ENCODE measurements at regions not wholly inside any gene's neighbourhood (a gene's known extent, or its start where the extent isn't known, plus 50 kb on each side); places are given as distances from the start of the nearest gene placed in this dataset.

GRCh38 chr2:37561615-37562569 lies 109.5 kb downstream of the CDC42EP3 start (continued):
- TF ChIP-seq NFIX (CRISPR knock-in tag; IDR thresholded peaks at IDR 0.05; ENCODE audit: low read depth) (no peak), PHB2 (IDR thresholded peaks at IDR 0.05; ENCODE audit: low read depth) (no peak), ZNF668 (CRISPR knock-in tag; IDR thresholded peaks at IDR 0.05) (no peak), NONO (IDR thresholded peaks at IDR 0.05; ENCODE audit: low read depth in 2 of 2, low read length in 1 of 2) (no peak), SIN3B (IDR thresholded peaks at IDR 0.05; ENCODE audit: low read depth) (no peak), NEUROD1 (IDR thresholded peaks at IDR 0.05; ENCODE audit: borderline replicate concordance, low read depth, low read length, partially characterized antibody) (peak; percentile 88), MEIS2 (IDR thresholded peaks at IDR 0.05; ENCODE audit: partially characterized antibody) (peak; percentile 92), SMAD1 (IDR thresholded peaks at IDR 0.05; ENCODE audit: low read depth, low read length, partially characterized antibody) (peak; percentile 58), HDAC1 (IDR thresholded peaks at IDR 0.05) (no peak), SREBF2 (CRISPR knock-in tag; IDR thresholded peaks at IDR 0.05) (no peak), SRSF1 (IDR thresholded peaks at IDR 0.05; ENCODE audit: low read depth, low read length) (no peak), FOXP1 (CRISPR knock-in tag; IDR thresholded peaks at IDR 0.05) (no peak), NR1H2 (CRISPR knock-in tag; IDR thresholded peaks at IDR 0.05) (no peak), NFYB (IDR thresholded peaks at IDR 0.05; ENCODE audit: extremely low read depth, insufficient read length) (peak; percentile 92), TAF9B (IDR thresholded peaks at IDR 0.05; ENCODE audit: partially characterized antibody) (peak; percentile 25), MXI1 (IDR thresholded peaks at IDR 0.05; ENCODE audit: low read depth, low read length) (no peak), YY1 (IDR thresholded peaks at IDR 0.05; ENCODE audit: borderline replicate concordance in 1 of 3, control insufficient read depth in 1 of 3, extremely low read depth in 1 of 3, insufficient read depth in 3 of 3, insufficient read length in 1 of 3, insufficient replicate concordance in 2 of 3, low read depth in 1 of 3, low read length in 2 of 3) (no peak), SMARCC2 (IDR thresholded peaks at IDR 0.05; ENCODE audit: low read depth) (peak; percentile 82), SAFB2 (IDR thresholded peaks at IDR 0.05; ENCODE audit: borderline replicate concordance, low read depth, low read length, severe bottlenecking) (no peak), MAZ (CRISPR knock-in tag; conservative IDR thresholded peaks at IDR 0.05 in 1 of 2, IDR thresholded peaks at IDR 0.05 in 1 of 2) (no peak; a peak in 1 of 4 replicates), ZNF277 (CRISPR knock-in tag; IDR thresholded peaks at IDR 0.05; ENCODE audit: borderline replicate concordance) (no peak)
- TF ChIP-seq, protein P1, sequence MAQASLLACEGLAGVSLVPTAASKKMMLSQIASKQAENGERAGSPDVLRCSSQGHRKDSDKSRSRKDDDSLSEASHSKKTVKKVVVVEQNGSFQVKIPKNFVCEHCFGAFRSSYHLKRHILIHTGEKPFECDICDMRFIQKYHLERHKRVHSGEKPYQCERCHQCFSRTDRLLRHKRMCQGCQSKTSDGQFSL (CRISPR knock-in tag; IDR thresholded peaks at IDR 0.05) = no peak
- TF ChIP-seq, protein P1 (tag; IDR thresholded peaks at IDR 0.05) = no peak
- TF ChIP-seq, protein P2, sequence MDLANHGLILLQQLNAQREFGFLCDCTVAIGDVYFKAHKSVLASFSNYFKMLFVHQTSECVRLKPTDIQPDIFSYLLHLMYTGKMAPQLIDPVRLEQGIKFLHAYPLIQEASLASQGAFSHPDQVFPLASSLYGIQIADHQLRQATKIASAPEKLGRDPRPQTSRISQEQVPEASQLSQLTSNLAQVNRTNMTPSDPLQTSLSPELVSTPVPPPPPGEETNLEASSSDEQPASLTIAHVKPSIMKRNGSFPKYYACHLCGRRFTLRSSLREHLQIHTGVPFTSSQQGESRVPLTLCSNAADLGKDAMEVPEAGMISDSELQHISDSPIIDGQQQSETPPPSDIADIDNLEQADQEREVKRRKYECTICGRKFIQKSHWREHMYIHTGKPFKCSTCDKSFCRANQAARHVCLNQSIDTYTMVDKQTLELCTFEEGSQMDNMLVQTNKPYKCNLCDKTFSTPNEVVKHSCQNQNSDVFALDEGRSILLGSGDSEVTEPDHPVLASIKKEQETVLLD (IDR thresholded peaks at IDR 0.05) = no peak

All from K562 (cell line).